Endothelial cell of umbilical vein (primary cell): ENCODE measurements at regions not wholly inside any gene's neighbourhood (a gene's known extent, or its start where the extent isn't known, plus 50 kb on each side); places are given as distances from the start of the nearest gene placed in this dataset.

ENCODE experiments used
- BruUV-seq: library from RNA; stranded (reverse); fragments of 400-500 nt; replicated peaks from 2 replicates; lab custom pipeline; 2021; lab: Mats Ljungman, UMichigan
- CTCF ChIA-PET: fragments of 300-600, 350-600 bp; sonication (Branson Sonifier 250); formaldehyde crosslinking; loops from one replicate; lab custom pipeline; 2021; ENCODE audit warnings: antibody characterized with exemption, inconsistent platforms; lab: Charles Lee
- POLR2A ChIA-PET: fragments of 300-600, 350-600 bp; sonication (Branson Sonifier 250); formaldehyde crosslinking; loops from one replicate; lab custom pipeline; 2021; ENCODE audit warnings: antibody characterized with exemption, inconsistent platforms; lab: Charles Lee
- DNase-seq: peaks from one replicate; pipeline ENCODE4 v3.0.0-alpha.2; 2011; ENCODE audit warnings: low read depth, low spot score
- FAIRE-seq: peaks from 2 replicates; lab custom pipeline; 2011; peaks lifted over from hg19 to GRCh38; lab: Jason Lieb, UNC
- H2AFZ ChIP-seq: 2 replicates; pipeline ENCODE4 v1.6.0; 2012; ENCODE audit warnings: low read depth, low read length, control low read depth, inconsistent platforms
- H3K27ac ChIP-seq: 2 replicates; pipeline ENCODE4 v1.5.1; 2011; ENCODE audit warnings: low read depth, mild to moderate bottlenecking, control low read depth, low read length, moderate library complexity; ENCODE audit not compliant: insufficient read depth
- H3K27me3 ChIP-seq, 2 experiments: 2 replicates each; pipeline versions ENCODE4 v1.6.0 to v1.6.1; 2011; ENCODE audit warnings: low read length in 2 of 2, mixed read lengths in 1 of 2; ENCODE audit not compliant: control insufficient read depth in 2 of 2, insufficient read depth in 2 of 2
- H3K36me3 ChIP-seq, 2 experiments: 2 replicates in 1 of 2; 3 replicates in 1 of 2; pipeline ENCODE4 v1.5.1; 2011; ENCODE audit warnings: low read length in 2 of 2, mild to moderate bottlenecking in 1 of 2, moderate library complexity in 1 of 2; ENCODE audit not compliant: control insufficient read depth in 2 of 2, insufficient read depth in 2 of 2; ENCODE audit errors: extremely low read depth in 1 of 2
- H3K4me1 ChIP-seq: 3 replicates; pipeline ENCODE4 v1.5.1; 2011; ENCODE audit warnings: mild to moderate bottlenecking, low read length; ENCODE audit not compliant: control insufficient read depth, insufficient read depth; ENCODE audit errors: extremely low read depth
- H3K4me2 ChIP-seq: 2 replicates; pipeline ENCODE4 v1.6.1; 2011; ENCODE audit warnings: low read length, control low read depth, mixed read lengths; ENCODE audit not compliant: insufficient read depth
- H3K4me3 ChIP-seq, 3 experiments: fragments of 200-600 bp in 1 of 3; sonication (generic), shearing (Covaris generic) in 1 of 3; replicated peaks in 1 of 3; 2 replicates each; pipeline ENCODE4 v1.5.1; 2011 to 2016; ENCODE audit warnings: control low read depth in 3 of 3, low read length in 3 of 3, mild to moderate bottlenecking in 2 of 3, inconsistent platforms in 1 of 3, low read depth in 1 of 3, moderate library complexity in 1 of 3; ENCODE audit not compliant: insufficient read depth in 1 of 3
- H3K79me2 ChIP-seq: 2 replicates; pipeline ENCODE4 v1.6.0; 2012; ENCODE audit warnings: low read length, inconsistent platforms; ENCODE audit not compliant: control insufficient read depth, insufficient read depth
- H3K9ac ChIP-seq: replicated peaks from 2 replicates; pipeline ENCODE3; 2011; ENCODE audit warnings: low read length, control low read depth; ENCODE audit not compliant: insufficient read depth; ENCODE audit errors: extremely low read depth
- H3K9me1 ChIP-seq: replicated peaks from 3 replicates; pipeline ENCODE4 v1.6.0; 2011; ENCODE audit warnings: mild to moderate bottlenecking, low read length; ENCODE audit not compliant: control insufficient read depth, insufficient read depth; ENCODE audit errors: extremely low read depth
- H3K9me3 ChIP-seq: replicated peaks from 2 replicates; pipeline ENCODE4 v1.5.1; 2012; ENCODE audit warnings: low read length, inconsistent platforms; ENCODE audit not compliant: control insufficient read depth, insufficient read depth
- H4K20me1 ChIP-seq: replicated peaks from 2 replicates; pipeline ENCODE3; 2011; ENCODE audit warnings: mild to moderate bottlenecking, low read length; ENCODE audit not compliant: control insufficient read depth, insufficient read depth; ENCODE audit errors: extremely low read depth
- CTCF ChIP-seq, 2 donors: IDR thresholded peaks; 1 replicate in 1 of 2; 2 replicates in 1 of 2; pipeline ENCODE4 v1.5.1; 2011; ENCODE audit warnings: low read length in 2 of 2, mild to moderate bottlenecking in 2 of 2, moderate library complexity in 2 of 2, control low read depth in 1 of 2, inconsistent platforms in 1 of 2, low read depth in 1 of 2; ENCODE audit not compliant: insufficient read depth in 1 of 2; ENCODE audit errors: extremely low read depth in 1 of 2
- EZH2 ChIP-seq: IDR thresholded peaks from 2 replicates; pipeline ENCODE4 v1.6.1; 2012; ENCODE audit warnings: borderline replicate concordance, low read depth, mild to moderate bottlenecking, moderate library complexity, low read length, inconsistent platforms; ENCODE audit not compliant: severe bottlenecking
- FOS ChIP-seq: IDR thresholded peaks from 2 replicates; pipeline ENCODE4 v1.6.1; 2011; ENCODE audit warnings: mild to moderate bottlenecking, low read length, moderate library complexity, borderline replicate concordance; ENCODE audit not compliant: insufficient read depth
- GATA2 ChIP-seq: IDR thresholded peaks from 2 replicates; pipeline ENCODE4 v1.7.0; 2011; ENCODE audit warnings: low read depth, mild to moderate bottlenecking, moderate library complexity, mixed read lengths, low read length; ENCODE audit not compliant: insufficient read length, insufficient read depth
- JUN ChIP-seq: IDR thresholded peaks from 2 replicates; pipeline ENCODE4 v1.6.1; 2011; ENCODE audit warnings: borderline replicate concordance, low read depth; ENCODE audit not compliant: insufficient read length, insufficient read depth
- MAX ChIP-seq: IDR thresholded peaks from 2 replicates; pipeline ENCODE4 v1.6.1; 2011; ENCODE audit not compliant: insufficient read depth, insufficient read length
- MYC ChIP-seq: IDR thresholded peaks from one replicate; pipeline ENCODE4 v1.6.1; 2011; ENCODE audit warnings: mild to moderate bottlenecking, low read depth, low read length
- POLR2A ChIP-seq: IDR thresholded peaks from 2 replicates; pipeline ENCODE4 v1.6.1; 2012; ENCODE audit warnings: low read depth, mild to moderate bottlenecking, control low read depth, low read length
- POLR2AphosphoS5 ChIP-seq: IDR thresholded peaks from 2 replicates; pipeline ENCODE4 v1.6.1; 2012; ENCODE audit warnings: low read depth, mild to moderate bottlenecking, control low read depth, low read length, moderate library complexity; ENCODE audit not compliant: insufficient read depth
- dilution Hi-C: fragments of 300-500 bp; cut with MboI; formaldehyde crosslinking; loops from one replicate; pipeline ENCODE4 v1.15.0; 2019; ENCODE audit warnings: low sequenced_read_pairs; ENCODE audit not compliant: extremely low pct_ligation_motif_present
- intact Hi-C: fragments of 100-400 bp; cut with micrococcal nuclease; formaldehyde crosslinking; loops from one replicate; pipeline ENCODE4 v1.10.0; 2022

GRCh38 chr2:238985041-238985729 lies 137.3 kb downstream of the TWIST2 start:
- TF ChIP-seq JUN (no peak), MAX (no peak), GATA2 (no peak), POLR2A (no peak), CTCF (IDR thresholded peaks at IDR 0.05; ENCODE audit: extremely low read depth in 1 of 2, insufficient read depth in 1 of 2, low read depth in 1 of 2, low read length in 2 of 2) (no peak), POLR2AphosphoS5 (no peak), FOS (no peak), MYC (no peak), EZH2 (no peak)
- DNase-seq (no peak), FAIRE-seq (no peak)
- Histone ChIP-seq H3K9me1 (no peaks in the 10 kb centered on the region), H3K4me2 (no peak overlapping the region), H3K9ac (no peak overlapping the region), H3K4me1 (no peaks in the 10 kb centered on the region), H3K4me3 (no peak overlapping the region), H3K79me2 (no peaks in the 10 kb centered on the region), H3K27me3 (no peaks in the 10 kb centered on the region), H3K9me3 (no peaks in the 10 kb centered on the region), H2AFZ (no peak overlapping the region), H4K20me1 (no peaks in the 10 kb centered on the region), H3K36me3 (no peaks in the 10 kb centered on the region), H3K27ac (no peak overlapping the region)
- no TSS peak for BruUV-seq
- dilution Hi-C loops (no loop called here), intact Hi-C loops (no loop called here)
- POLR2A ChIA-PET = no interaction called here
- CTCF ChIA-PET = interaction anchor here (0.8 to 2.6 kb wide), 3 partner anchors 11 to 1038 kb away, joined by 3 to 9 read pairs (median 3); no protein-coding TSS in a partner anchor
